Ectodermal cell (in vitro differentiated cells): ENCODE measurements at regions not wholly inside any gene's neighbourhood (a gene's known extent, or its start where the extent isn't known, plus 50 kb on each side); places are given as distances from the start of the nearest gene placed in this dataset.

Experiments used
- H3K27ac ChIP-seq: 2 replicates; pipeline ENCODE4 v1.7.0; 2013; ENCODE audit warnings: mild to moderate bottlenecking, low read depth, low read length; ENCODE audit not compliant: insufficient read depth, poor library complexity, severe bottlenecking
- H3K27me3 ChIP-seq: 2 replicates; pipeline ENCODE4 v1.7.0; 2013; ENCODE audit warnings: mild to moderate bottlenecking, low read length; ENCODE audit not compliant: insufficient read depth, control insufficient read depth, poor library complexity, severe bottlenecking
- H3K36me3 ChIP-seq: one replicate; pipeline ENCODE4 v1.7.0; 2013; ENCODE audit warnings: low read length; ENCODE audit not compliant: control insufficient read depth, insufficient read depth
- H3K4me1 ChIP-seq: one replicate; pipeline ENCODE4 v1.7.0; 2013; ENCODE audit warnings: low read length; ENCODE audit not compliant: control insufficient read depth, insufficient read depth
- H3K4me3 ChIP-seq: 2 replicates; pipeline ENCODE4 v1.7.0; 2013; ENCODE audit warnings: low read depth, low read length, control low read depth; ENCODE audit not compliant: insufficient read depth
- H3K9me3 ChIP-seq: 2 replicates; pipeline ENCODE4 v1.7.0; 2013; ENCODE audit warnings: mild to moderate bottlenecking, low read length, moderate library complexity; ENCODE audit not compliant: control insufficient read depth
- WGBS, 2 experiments: methylation state at CpG; one replicate each; pipeline ENCODE4 v1.1.7; 2013; ENCODE audit warnings: missing lambda C conversion rate in 2 of 2; 5-methylcytosine and 5-hydroxymethylcytosine counted together

DNA sequence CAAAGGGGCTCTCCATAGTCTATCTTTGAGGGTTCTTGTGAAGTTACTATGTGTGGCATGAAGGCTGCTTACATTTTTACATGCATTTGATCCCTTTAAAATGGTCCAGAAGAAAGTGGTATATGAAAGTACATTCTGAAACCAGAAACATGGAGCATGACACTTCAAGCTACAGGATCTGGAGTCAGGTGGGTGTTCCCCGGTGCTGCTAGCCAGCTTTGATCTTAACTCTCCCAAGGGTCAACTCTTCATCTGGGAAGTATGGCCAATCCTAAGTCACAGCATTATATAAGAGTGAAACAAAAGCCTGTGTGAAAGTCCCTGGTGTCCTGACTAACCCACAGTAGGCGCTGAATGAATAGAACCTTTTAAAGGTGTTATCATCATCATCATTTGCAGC is 91.0 kb upstream of the TAS2R1 start:
- H3K27me3 ChIP-seq, result no peaks in the 10 kb centered on the region

DNA sequence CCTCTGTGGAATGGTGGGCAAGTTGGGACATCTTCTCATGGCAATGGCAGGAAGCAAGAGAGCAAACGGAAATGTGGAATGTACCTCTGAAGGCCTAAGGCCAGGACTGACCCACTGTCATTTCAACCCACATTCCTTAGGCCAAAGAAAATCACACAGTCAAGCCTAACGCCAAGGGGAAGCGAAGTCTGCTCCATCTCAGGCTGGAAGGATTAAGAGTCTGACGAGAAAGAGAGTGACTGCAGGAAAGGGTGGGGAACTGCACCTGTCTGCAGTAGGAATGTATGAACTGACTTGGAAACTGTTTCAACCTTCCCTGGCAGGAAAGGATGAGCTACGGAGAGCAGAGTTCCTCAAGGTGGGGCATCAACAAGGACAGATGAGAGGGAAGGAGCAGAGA is 90.2 kb upstream of the TAS2R1 start:
- Histone ChIP-seq H3K4me1 (peaks cover 4% of the 10 kb centered on the region), H3K4me3 (no peak overlapping the region), H3K9me3 (no peaks in the 10 kb centered on the region), H3K27ac (no peak overlapping the region), H3K27me3 (no peaks in the 10 kb centered on the region), H3K36me3 (no peaks in the 10 kb centered on the region)
- 87 to 94% methylated on average over 5 of the region's 5 CpGs for WGBS, 2 experiments

More for the DNA sequence above, 91.0 kb upstream of the TAS2R1 start:
- 93 to 100% methylated on average over 2 of the region's 2 CpGs for WGBS, 2 experiments
- no peaks in the 10 kb centered on the region for H3K9me3 ChIP-seq
- no peak overlapping the region for H3K4me3 ChIP-seq
- H3K4me1 ChIP-seq, result peaks cover under 1% of the 10 kb centered on the region
- H3K36me3 ChIP-seq, result no peaks in the 10 kb centered on the region
- no peak overlapping the region for H3K27ac ChIP-seq

DNA sequence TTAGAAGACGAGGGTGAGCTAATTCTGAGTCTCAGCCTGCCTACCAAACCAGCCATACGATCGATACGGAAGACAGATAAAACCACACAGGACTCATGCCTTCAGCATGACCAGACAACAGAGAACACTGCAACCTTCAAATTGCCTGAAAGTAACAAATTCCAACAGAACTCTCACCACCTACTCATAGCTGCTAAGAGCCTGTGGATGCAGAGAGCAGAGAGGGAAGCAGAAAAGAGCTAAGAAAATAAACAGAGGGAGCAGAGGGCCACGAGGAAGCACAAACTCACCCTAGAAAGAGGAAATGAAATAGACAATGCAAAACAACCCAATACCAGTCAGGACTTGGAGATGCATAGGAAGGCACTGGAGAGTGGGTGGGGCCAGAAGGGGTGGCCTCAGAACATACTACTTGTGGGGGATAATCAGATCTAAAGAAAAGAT is 86.7 kb upstream of the TAS2R1 start:
- peaks cover 4% of the 10 kb centered on the region for H3K4me1 ChIP-seq
- H3K4me3 ChIP-seq, result no peak overlapping the region
- no peaks in the 10 kb centered on the region for H3K27me3 ChIP-seq
- 85 to 89% methylated on average over 5 of the region's 5 CpGs for WGBS, 2 experiments
- H3K9me3 ChIP-seq, result no peaks in the 10 kb centered on the region
- no peak overlapping the region for H3K27ac ChIP-seq
- H3K36me3 ChIP-seq, result no peaks in the 10 kb centered on the region

DNA sequence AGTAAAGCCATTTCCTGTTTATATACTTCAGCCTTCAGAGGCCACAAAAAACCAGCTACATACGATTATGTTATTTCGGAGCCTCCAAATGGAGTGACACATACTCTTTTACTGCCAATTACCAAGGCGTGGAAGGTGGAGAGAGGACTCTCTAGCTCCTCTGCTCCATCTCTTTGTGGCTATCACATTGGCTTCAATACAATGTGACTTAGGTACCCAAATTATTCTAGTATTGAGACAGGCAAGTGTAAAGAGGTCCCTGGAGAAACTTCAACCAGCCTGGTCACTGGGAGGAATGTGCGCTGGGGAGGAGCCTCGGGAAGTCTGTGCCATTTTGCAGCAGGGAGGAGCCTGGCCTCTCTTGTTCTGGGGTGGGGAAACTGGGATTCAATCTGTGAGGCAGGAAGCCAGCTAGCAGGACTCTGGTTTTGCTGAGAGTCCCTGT is 85.8 kb upstream of the TAS2R1 start:
- Histone ChIP-seq H3K9me3 (no peaks in the 10 kb centered on the region), H3K4me3 (no peak overlapping the region), H3K27me3 (no peaks in the 10 kb centered on the region), H3K36me3 (no peaks in the 10 kb centered on the region), H3K27ac (no peak overlapping the region), H3K4me1 (peaks cover 4% of the 10 kb centered on the region)
- WGBS, 2 experiments, result 85 to 91% methylated on average over 5 of the region's 5 CpGs

DNA sequence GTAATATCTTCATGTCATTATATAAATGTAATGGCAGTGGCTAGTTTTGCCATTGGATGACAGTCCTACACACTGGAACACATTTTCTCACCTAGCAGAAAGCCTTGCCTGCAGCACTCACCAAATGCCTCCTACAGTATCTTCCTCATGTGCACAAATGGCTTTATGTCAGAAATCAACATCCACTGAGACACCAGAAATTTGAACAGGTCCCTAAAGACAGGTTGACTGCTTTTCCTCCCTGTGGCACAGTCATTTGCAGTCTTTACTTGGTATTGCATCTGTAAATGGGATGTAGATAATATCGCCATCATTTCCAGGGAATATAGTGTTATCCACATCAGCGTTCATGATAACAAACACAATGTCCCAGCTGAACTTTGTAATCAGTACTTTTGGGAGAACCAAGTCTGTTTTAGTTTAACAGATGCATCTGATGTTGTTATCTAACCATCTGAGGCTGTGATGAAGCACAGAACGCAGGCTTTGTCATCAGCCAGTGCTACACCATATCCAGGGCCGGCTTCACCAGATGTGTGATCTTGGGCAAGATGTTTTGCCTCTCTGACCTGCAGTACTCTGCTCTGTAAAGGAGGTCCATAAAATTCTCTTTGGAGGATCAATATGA is 83.9 kb upstream of the TAS2R1 start:
- 94% methylated on average over 4 of the region's 4 CpGs for WGBS, 2 experiments
- Histone ChIP-seq H3K4me3 (no peak overlapping the region), H3K27me3 (no peaks in the 10 kb centered on the region), H3K36me3 (no peaks in the 10 kb centered on the region), H3K4me1 (peaks cover 4% of the 10 kb centered on the region), H3K9me3 (no peaks in the 10 kb centered on the region), H3K27ac (no peak overlapping the region)

DNA sequence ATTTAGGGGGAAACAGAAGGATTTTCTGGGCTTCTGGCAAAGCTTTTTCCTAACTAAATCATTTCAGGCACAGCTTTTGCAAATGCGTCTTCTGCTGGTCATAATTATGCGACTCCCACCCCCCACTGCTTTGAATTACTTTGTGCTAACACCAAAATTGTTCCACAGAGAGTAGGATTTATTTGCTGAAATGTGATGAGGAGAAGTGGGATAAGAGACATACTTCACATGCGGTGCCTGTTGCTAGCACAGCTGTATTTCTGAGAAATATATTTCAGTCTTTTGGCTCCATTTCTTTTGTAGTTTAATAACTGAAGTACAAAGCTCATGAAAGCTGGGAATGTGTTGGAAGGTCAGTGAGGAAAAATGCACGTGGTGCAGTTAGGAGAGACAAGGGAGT is 83.2 kb upstream of the TAS2R1 start:
- H3K27ac ChIP-seq, result no peak overlapping the region
- no peaks in the 10 kb centered on the region for H3K9me3 ChIP-seq
- no peaks in the 10 kb centered on the region for H3K36me3 ChIP-seq
- peaks cover 4% of the 10 kb centered on the region for H3K4me1 ChIP-seq
- no peak overlapping the region for H3K4me3 ChIP-seq
- H3K27me3 ChIP-seq, result no peaks in the 10 kb centered on the region
- 89 to 91% methylated on average over 4 of the region's 4 CpGs for WGBS, 2 experiments

DNA sequence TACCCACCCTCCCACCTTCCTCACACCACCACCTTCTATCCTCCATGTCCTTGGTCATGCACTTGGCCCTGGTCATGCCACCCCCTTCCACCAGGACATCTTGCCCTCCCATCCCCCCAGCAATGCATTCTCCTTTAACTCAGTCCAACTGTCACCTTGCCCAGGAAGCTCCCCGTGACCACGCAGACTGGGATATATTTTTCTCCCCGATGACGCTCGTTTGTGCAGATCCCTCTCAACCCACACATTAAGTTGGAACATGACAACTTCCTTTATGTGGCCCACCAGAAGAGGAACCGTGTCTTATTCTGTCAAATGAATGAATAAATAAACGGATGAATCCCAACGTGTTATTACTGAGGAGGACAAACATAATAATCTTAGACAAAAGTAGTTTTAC is 82.8 kb upstream of the TAS2R1 start:
- H3K27ac ChIP-seq, result no peak overlapping the region
- WGBS, 2 experiments, result 96% methylated on average over 8 of the region's 8 CpGs

DNA sequence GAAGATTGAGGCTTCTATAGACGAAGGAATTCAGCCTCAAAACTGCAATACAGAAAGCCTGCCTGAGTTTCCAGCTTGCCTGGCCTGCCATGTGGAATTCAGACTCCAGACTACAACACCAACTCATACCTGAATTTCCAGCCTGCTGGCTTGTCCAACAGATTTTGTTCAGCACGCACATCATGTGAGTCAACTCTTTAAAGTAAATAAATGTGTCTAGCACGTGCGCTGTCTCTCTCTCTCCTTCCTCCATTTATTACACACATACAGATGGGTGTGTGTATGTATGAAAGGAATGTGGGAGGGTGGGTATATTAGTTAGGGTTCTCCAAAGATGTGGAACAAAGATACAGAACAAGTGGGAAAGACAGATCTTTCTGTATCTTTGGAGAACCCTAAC is 82.4 kb upstream of the TAS2R1 start:
- Histone ChIP-seq H3K4me3 (no peak overlapping the region), H3K27me3 (no peaks in the 10 kb centered on the region), H3K4me1 (peaks cover 4% of the 10 kb centered on the region), H3K9me3 (no peaks in the 10 kb centered on the region), H3K36me3 (no peaks in the 10 kb centered on the region), H3K27ac (no peak overlapping the region)
- 88 to 89% methylated on average over 2 of the region's 4 CpGs for WGBS, 2 experiments

More for the DNA sequence above, 82.8 kb upstream of the TAS2R1 start:
- no peaks in the 10 kb centered on the region for H3K27me3 ChIP-seq
- H3K36me3 ChIP-seq, result no peaks in the 10 kb centered on the region
- H3K4me3 ChIP-seq, result no peak overlapping the region
- peaks cover 4% of the 10 kb centered on the region for H3K4me1 ChIP-seq
- no peaks in the 10 kb centered on the region for H3K9me3 ChIP-seq

DNA sequence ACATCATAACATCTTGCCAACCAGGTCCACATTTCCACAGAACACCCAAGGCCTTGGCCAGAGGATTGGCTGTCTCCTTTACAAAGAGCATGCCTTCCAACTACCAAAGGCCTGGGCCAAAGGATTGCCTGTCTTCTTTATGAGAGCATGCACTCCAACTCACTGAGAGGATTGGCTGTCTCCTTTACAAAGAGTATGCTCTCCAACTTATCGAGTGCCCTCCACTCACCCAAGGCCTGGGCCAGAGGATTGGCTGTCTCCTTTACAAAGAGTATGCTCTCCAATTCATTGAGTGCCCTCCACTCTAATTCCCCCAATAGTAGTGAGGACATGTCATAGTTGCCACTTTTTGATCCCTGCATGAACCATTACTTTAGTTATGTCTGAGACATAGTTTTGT is 79.9 kb upstream of the TAS2R1 start:
- H3K9me3 ChIP-seq, result no peaks in the 10 kb centered on the region
- no peaks in the 10 kb centered on the region for H3K4me1 ChIP-seq
- no peaks in the 10 kb centered on the region for H3K27me3 ChIP-seq
- H3K36me3 ChIP-seq, result no peaks in the 10 kb centered on the region
- H3K4me3 ChIP-seq, result no peak overlapping the region
- H3K27ac ChIP-seq, result no peak overlapping the region
- 90 to 93% methylated on average over 1 of the region's 1 CpG for WGBS, 2 experiments

DNA sequence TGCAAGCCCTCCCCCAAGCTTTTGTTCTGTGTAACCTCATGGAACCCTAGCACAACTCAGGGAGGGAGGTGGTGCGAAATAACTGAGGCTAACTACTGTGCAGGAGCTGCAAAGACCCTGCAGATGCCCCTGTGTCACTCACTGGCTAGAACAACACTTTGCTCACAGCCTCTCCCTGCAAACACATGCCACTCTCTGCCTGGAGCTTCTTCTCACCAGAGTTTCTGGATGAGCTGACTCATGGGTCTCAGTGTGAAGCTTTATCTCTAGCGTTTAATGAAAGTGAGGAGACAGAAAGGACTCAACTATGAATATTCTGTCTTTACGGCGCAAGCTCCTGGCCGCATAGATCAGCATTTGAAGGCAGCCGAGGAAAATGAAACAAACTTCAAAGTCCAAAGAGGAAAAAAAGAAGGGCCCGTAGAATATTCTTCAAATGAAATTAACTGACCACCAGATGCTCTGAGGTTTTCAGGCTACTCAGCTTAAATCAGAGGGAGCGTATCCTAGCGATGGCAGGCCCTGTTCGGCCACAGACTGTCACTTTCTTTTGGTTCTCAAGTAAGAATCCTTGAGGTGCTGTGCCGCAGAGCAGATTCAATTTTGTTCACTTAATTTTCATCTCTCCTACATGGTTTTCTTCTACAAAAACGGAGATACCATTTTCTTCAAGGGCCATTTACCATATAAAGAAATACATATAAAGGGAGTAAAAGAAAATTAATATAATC is 77.7 kb upstream of the TAS2R1 start:
- Histone ChIP-seq H3K9me3 (no peaks in the 10 kb centered on the region), H3K27ac (no peak overlapping the region), H3K36me3 (no peaks in the 10 kb centered on the region), H3K4me3 (no peak overlapping the region), H3K4me1 (no peaks in the 10 kb centered on the region), H3K27me3 (no peaks in the 10 kb centered on the region)
- WGBS, 2 experiments, result 86 to 87% methylated on average over 11 of the region's 12 CpGs
